HG02870 (cell line): ENCODE measurements at regions not wholly inside any gene's neighbourhood (a gene's known extent, or its start where the extent isn't known, plus 50 kb on each side); places are given as distances from the start of the nearest gene placed in this dataset.

Experiments
- ATAC-seq: cut with Tn5 transposase; IDR thresholded peaks from one replicate; pipeline ENCODE4 v1.9.1; 2021; ENCODE audit warnings: mild to moderate bottlenecking, moderate library complexity; ENCODE audit not compliant: unreplicated experiment

GRCh38 chr5:76030343-76030742, 52.8 kb upstream of the SV2C start:
- ATAC-seq = no peak

GRCh38 chr5:76029739-76030138, 53.4 kb upstream of the SV2C start:
- ATAC-seq = peak; percentile 57

GRCh38 chr5:76025790-76026189, 57.4 kb upstream of the SV2C start:
- no peak for ATAC-seq

- ATAC-seq = no peak
Measured at GRCh38 chr5:76025069-76025468, 58.1 kb upstream of the SV2C start.

- ATAC-seq = no peak
Measured at GRCh38 chr5:76022611-76023010, 60.6 kb upstream of the SV2C start.

GRCh38 chr5:76021936-76022584, 61.1 kb upstream of the SV2C start:
- ATAC-seq = no peak

- ATAC-seq = no peak
Measured at GRCh38 chr5:76016258-76016657, 66.9 kb upstream of the SV2C start.

- ATAC-seq = no peak
Measured at GRCh38 chr5:76014005-76014404, 69.2 kb upstream of the SV2C start.

GRCh38 chr5:76007904-76008303, 75.3 kb upstream of the SV2C start:
- no peak for ATAC-seq

- ATAC-seq = no peak
Measured at GRCh38 chr5:76000582-76000981, 82.6 kb upstream of the SV2C start.

- no peak for ATAC-seq
Measured at GRCh38 chr5:75993643-75994520, 89.3 kb upstream of the SV2C start.

GRCh38 chr5:75993183-75993582, 90.0 kb upstream of the SV2C start:
- ATAC-seq = peak; percentile 68

GRCh38 chr5:75992753-75993152, 90.4 kb upstream of the SV2C start:
- peak; percentile 73 for ATAC-seq

- no peak for ATAC-seq
Measured at GRCh38 chr5:75985077-75985476, 98.1 kb upstream of the SV2C start.

GRCh38 chr5:75975496-75975895, 107.7 kb upstream of the SV2C start:
- no peak for ATAC-seq

GRCh38 chr5:75965292-75965691, 117.9 kb upstream of the SV2C start:
- ATAC-seq = no peak

- peak; percentile 77 for ATAC-seq
Measured at GRCh38 chr5:75964008-75964407, 119.2 kb upstream of the SV2C start.

GRCh38 chr5:75963554-75963953, 119.6 kb upstream of the SV2C start:
- no peak for ATAC-seq

- no peak for ATAC-seq
Measured at GRCh38 chr5:75961818-75962217, 121.4 kb upstream of the SV2C start.

- no peak for ATAC-seq
Measured at GRCh38 chr5:75960129-75960528, 123.1 kb upstream of the SV2C start.

- ATAC-seq = no peak
Measured at GRCh38 chr5:75952963-75953362, 130.2 kb upstream of the SV2C start.

- ATAC-seq = no peak
Measured at GRCh38 chr5:75952291-75952690, 130.9 kb upstream of the SV2C start.
